ENCODE measurements at regions not wholly inside any gene's neighbourhood (a gene's known extent, or its start where the extent isn't known, plus 50 kb on each side); places are given as distances from the start of the nearest gene placed in this dataset.

DNA sequence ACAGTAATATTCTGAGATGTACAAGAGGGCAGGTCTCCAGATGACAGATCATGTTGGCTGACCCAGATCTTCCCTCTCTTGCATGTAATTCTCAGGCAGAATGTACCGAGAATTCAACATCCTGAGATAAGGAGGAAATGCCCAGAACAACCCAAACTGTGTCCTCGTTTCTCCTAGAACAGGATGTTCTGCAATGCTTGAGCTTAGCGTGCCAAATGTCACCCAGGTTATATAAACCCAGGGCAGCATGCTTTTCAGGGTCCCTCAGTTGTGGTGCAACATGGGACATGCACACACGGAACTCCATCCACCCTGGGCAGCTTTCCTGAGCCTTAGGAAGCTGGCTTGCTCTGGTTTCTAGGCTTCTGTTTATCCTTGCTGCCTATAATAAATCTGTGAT lies 102.1 kb upstream of the CMC1 start:
- H3K4me1 ChIP-seq (replicated peaks; ENCODE audit: insufficient read depth), result no peaks in the 10 kb centered on the region

DNA sequence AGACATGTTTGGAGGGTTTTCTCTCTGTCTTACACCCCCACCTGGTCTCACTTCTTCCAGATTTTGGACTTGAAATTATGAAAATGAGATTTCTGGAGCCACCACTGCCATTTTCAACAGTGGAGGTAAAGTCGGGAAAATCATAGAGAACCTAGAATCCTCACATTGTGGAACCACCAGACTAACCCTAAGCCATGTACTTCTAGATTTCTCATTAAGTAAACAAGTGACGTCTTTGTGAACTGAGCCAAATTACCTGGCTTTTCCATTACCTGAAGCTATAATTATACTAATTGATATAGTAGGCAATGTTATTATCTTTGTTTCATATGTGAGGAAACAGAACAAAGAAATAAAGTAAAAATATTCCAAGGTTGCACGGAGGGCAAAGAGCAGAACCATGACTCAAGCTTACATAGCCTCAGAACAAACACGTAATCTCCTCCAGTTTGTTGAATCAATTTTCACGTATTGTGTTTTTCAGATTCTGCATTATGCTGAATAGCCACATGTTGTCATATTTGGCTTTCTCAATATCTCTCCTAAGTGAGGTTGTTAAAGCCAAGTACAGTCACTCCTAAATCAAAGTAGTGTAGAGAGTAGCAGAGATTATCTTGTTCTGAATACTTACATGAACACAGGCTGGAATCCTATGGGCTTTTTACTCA lies 101.3 kb upstream of the CMC1 start:
- no peak overlapping the region for H3K4me2 ChIP-seq
- no peaks in the 10 kb centered on the region for H3K9me3 ChIP-seq (ENCODE audit: insufficient read depth, low read depth)
- no peaks in the 10 kb centered on the region for H4K20me1 ChIP-seq (ENCODE audit: insufficient read depth)
- DNase-seq, result no peak
- H3K9me2 ChIP-seq (ENCODE audit: insufficient read depth), result no peaks in the 10 kb centered on the region
- H3K4me1 ChIP-seq (replicated peaks; ENCODE audit: insufficient read depth), result no peaks in the 10 kb centered on the region
- POLR2A ChIA-PET (ENCODE audit: unreplicated experiment), result no interaction called here
- no peak overlapping the region for H3K4me3 ChIP-seq
- no peaks in the 10 kb centered on the region for H3K79me2 ChIP-seq (ENCODE audit: low read depth)
- H2AFZ ChIP-seq, result no peak overlapping the region
- H3K27ac ChIP-seq, result no peak overlapping the region
- H3K27me3 ChIP-seq (ENCODE audit: insufficient read depth, low read depth), result no peaks in the 10 kb centered on the region
- CTCF ChIA-PET, result interaction anchor here (0.5 kb wide), 1 partner anchor 618 kb away, joined by 4 read pairs; no protein-coding TSS in a partner anchor
- no peaks in the 10 kb centered on the region for H3F3A ChIP-seq (ENCODE audit: insufficient read depth, low read depth)
- no peaks in the 10 kb centered on the region for H3K36me3 ChIP-seq (ENCODE audit: low read depth)
- intact Hi-C loops (cut with micrococcal nuclease; ENCODE audit: unreplicated experiment), result no loop called here
- no TSS peak for BruUV-seq (replicated peaks)
- TF ChIP-seq, protein P1, sequence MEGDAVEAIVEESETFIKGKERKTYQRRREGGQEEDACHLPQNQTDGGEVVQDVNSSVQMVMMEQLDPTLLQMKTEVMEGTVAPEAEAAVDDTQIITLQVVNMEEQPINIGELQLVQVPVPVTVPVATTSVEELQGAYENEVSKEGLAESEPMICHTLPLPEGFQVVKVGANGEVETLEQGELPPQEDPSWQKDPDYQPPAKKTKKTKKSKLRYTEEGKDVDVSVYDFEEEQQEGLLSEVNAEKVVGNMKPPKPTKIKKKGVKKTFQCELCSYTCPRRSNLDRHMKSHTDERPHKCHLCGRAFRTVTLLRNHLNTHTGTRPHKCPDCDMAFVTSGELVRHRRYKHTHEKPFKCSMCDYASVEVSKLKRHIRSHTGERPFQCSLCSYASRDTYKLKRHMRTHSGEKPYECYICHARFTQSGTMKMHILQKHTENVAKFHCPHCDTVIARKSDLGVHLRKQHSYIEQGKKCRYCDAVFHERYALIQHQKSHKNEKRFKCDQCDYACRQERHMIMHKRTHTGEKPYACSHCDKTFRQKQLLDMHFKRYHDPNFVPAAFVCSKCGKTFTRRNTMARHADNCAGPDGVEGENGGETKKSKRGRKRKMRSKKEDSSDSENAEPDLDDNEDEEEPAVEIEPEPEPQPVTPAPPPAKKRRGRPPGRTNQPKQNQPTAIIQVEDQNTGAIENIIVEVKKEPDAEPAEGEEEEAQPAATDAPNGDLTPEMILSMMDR (conservative IDR thresholded peaks at IDR 0.05), result no peak
- no peak for TF ChIP-seq EZH2 (IDR thresholded peaks at IDR 0.05; ENCODE audit: low read depth)

More for the DNA sequence above, 102.1 kb upstream of the CMC1 start:
- Histone ChIP-seq H3K9me3 (ENCODE audit: insufficient read depth, low read depth) (no peaks in the 10 kb centered on the region), H3K4me3 (no peak overlapping the region), H3K27ac (no peak overlapping the region), H3K79me2 (ENCODE audit: low read depth) (no peaks in the 10 kb centered on the region), H3K27me3 (ENCODE audit: insufficient read depth, low read depth) (no peaks in the 10 kb centered on the region), H2AFZ (no peak overlapping the region), H4K20me1 (ENCODE audit: insufficient read depth) (no peaks in the 10 kb centered on the region), H3F3A (ENCODE audit: insufficient read depth, low read depth) (no peaks in the 10 kb centered on the region), H3K36me3 (ENCODE audit: low read depth) (no peaks in the 10 kb centered on the region), H3K4me2 (no peak overlapping the region), H3K9me2 (ENCODE audit: insufficient read depth) (no peaks in the 10 kb centered on the region)
- TF ChIP-seq, protein P1 (conservative IDR thresholded peaks at IDR 0.05), result no peak
- TF ChIP-seq EZH2 (IDR thresholded peaks at IDR 0.05; ENCODE audit: low read depth), result no peak
- intact Hi-C loops (cut with micrococcal nuclease; ENCODE audit: unreplicated experiment), result no loop called here
- BruUV-seq (replicated peaks), result no TSS peak
- no peak for DNase-seq
- POLR2A ChIA-PET (ENCODE audit: unreplicated experiment), result no interaction called here
- CTCF ChIA-PET, result no interaction called here

DNA sequence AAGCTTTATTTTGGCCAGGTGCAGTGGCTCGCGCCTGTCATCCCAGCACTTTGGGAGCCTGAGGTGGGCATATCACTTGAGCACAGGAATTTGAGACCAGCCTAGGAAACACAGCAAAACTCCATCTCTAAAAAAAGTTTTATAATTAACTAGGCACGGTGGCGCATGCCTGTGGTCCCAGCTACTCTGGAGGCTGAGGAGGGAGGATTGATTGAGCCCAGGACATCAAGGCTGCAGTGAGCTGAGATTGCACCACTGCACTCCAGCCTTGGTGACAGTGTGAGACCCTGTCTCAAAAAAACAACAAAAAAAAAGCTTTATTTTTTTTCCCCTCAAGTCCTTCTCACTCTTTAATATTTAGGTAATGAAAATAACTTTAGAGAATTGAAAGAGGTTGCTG lies 100.8 kb upstream of the CMC1 start:
- no peak overlapping the region for H3K27ac ChIP-seq
- POLR2A ChIA-PET (ENCODE audit: unreplicated experiment), result no interaction called here
- H3K79me2 ChIP-seq (ENCODE audit: low read depth), result no peaks in the 10 kb centered on the region
- no peaks in the 10 kb centered on the region for H3K9me2 ChIP-seq (ENCODE audit: insufficient read depth)
- H3F3A ChIP-seq (ENCODE audit: insufficient read depth, low read depth), result no peaks in the 10 kb centered on the region
- intact Hi-C loops (cut with micrococcal nuclease; ENCODE audit: unreplicated experiment), result no loop called here
- H3K4me3 ChIP-seq, result no peak overlapping the region
- no peaks in the 10 kb centered on the region for H4K20me1 ChIP-seq (ENCODE audit: insufficient read depth)
- no peak overlapping the region for H2AFZ ChIP-seq
- H3K9me3 ChIP-seq (ENCODE audit: insufficient read depth, low read depth), result no peaks in the 10 kb centered on the region
- H3K36me3 ChIP-seq (ENCODE audit: low read depth), result no peaks in the 10 kb centered on the region
- DNase-seq, result no peak
- no peak overlapping the region for H3K4me2 ChIP-seq
- TF ChIP-seq, protein P1 (conservative IDR thresholded peaks at IDR 0.05), result no peak
- TF ChIP-seq EZH2 (IDR thresholded peaks at IDR 0.05; ENCODE audit: low read depth), result no peak
- no peaks in the 10 kb centered on the region for H3K4me1 ChIP-seq (replicated peaks; ENCODE audit: insufficient read depth)
- H3K27me3 ChIP-seq (ENCODE audit: insufficient read depth, low read depth), result no peaks in the 10 kb centered on the region
- CTCF ChIA-PET, result no interaction called here
- no TSS peak for BruUV-seq (replicated peaks)
